Loucy (cell line): ENCODE measurements at regions not wholly inside any gene's neighbourhood (a gene's known extent, or its start where the extent isn't known, plus 50 kb on each side); places are given as distances from the start of the nearest gene placed in this dataset.
"Not testable (repeated sequence)": the region's sequence is repeated elsewhere in the genome, so short reads cannot be mapped to it uniquely, and the experiment has no call there.

ENCODE experiments used
- H2AFZ ChIP-seq: fragments of 200-600 bp; sonication (generic); 2 replicates; pipeline ENCODE4 v1.6.0; 2016; ENCODE audit warnings: antibody characterized with exemption, mild to moderate bottlenecking, low read length, moderate library complexity
- H3F3A ChIP-seq: fragments of 200-600 bp; 2 replicates; pipeline ENCODE4 v1.6.0; 2016; ENCODE audit warnings: antibody characterized with exemption, low read depth, mild to moderate bottlenecking
- H3K27me3 ChIP-seq: fragments of 200-600 bp; sonication (generic); 2 replicates; pipeline ENCODE4 v1.6.1; 2014; ENCODE audit warnings: low read length, mild to moderate bottlenecking; ENCODE audit not compliant: insufficient read depth, poor library complexity, severe bottlenecking
- H3K36me3 ChIP-seq: fragments of 200-600 bp; sonication (generic); 2 replicates; pipeline ENCODE4 v1.6.1; 2016; ENCODE audit warnings: low read length; ENCODE audit not compliant: insufficient read depth
- H3K4me1 ChIP-seq: fragments of 200-600 bp; sonication (generic); 2 replicates; pipeline ENCODE4 v1.5.1; 2014; ENCODE audit warnings: low read length, mild to moderate bottlenecking; ENCODE audit not compliant: insufficient read depth, poor library complexity, severe bottlenecking
- H3K4me2 ChIP-seq: fragments of 200-600 bp; sonication (generic); 2 replicates; pipeline ENCODE4 v1.6.0; 2014; ENCODE audit warnings: antibody characterized with exemption, low read length, low read depth, mild to moderate bottlenecking; ENCODE audit not compliant: poor library complexity, severe bottlenecking
- H3K4me3 ChIP-seq: fragments of 200-600 bp; sonication (generic); 2 replicates; pipeline ENCODE4 v1.5.1; 2014; ENCODE audit warnings: low read length, mild to moderate bottlenecking, mixed read lengths; ENCODE audit not compliant: poor library complexity, severe bottlenecking
- H3K79me2 ChIP-seq: fragments of 200-600 bp; sonication (generic); 2 replicates; pipeline ENCODE4 v1.6.1; 2014; ENCODE audit warnings: low read length; ENCODE audit not compliant: insufficient read depth
- H3K9ac ChIP-seq: fragments of 200-600 bp; sonication (generic); 2 replicates; pipeline ENCODE4 v1.6.0; 2014; ENCODE audit warnings: mild to moderate bottlenecking, low read depth, low read length, moderate library complexity; ENCODE audit not compliant: poor library complexity, severe bottlenecking
- H3K9me2 ChIP-seq: fragments of 200-600 bp; sonication (generic); replicated peaks from 2 replicates; pipeline ENCODE4 v1.6.1; 2016; ENCODE audit warnings: low read depth, low read length, mixed read lengths
- H3K9me3 ChIP-seq: fragments of 200-600 bp; sonication (generic); 2 replicates; pipeline ENCODE4 v1.6.1; 2014; ENCODE audit warnings: mild to moderate bottlenecking, antibody characterized with exemption, low read length, low read depth; ENCODE audit not compliant: insufficient read depth
- H4K20me1 ChIP-seq: fragments of 200-600 bp; sonication (generic); 2 replicates; pipeline ENCODE4 v1.6.0; 2014; ENCODE audit warnings: antibody characterized with exemption, low read length, mild to moderate bottlenecking; ENCODE audit not compliant: insufficient read depth, poor library complexity, severe bottlenecking
- EZH2phosphoT487 ChIP-seq: fragments of 200-600 bp; IDR thresholded peaks from 2 replicates; pipeline ENCODE4 v1.6.1; 2018; ENCODE audit warnings: antibody characterized with exemption, mild to moderate bottlenecking, moderate library complexity, borderline replicate concordance
- TF ChIP-seq, protein P1 (sequence below): fragments of 200-600 bp; sonication (generic); conservative IDR thresholded peaks from 2 replicates; pipeline ENCODE4 v1.5.1; 2014; ENCODE audit warnings: mild to moderate bottlenecking, antibody characterized with exemption, low read length

DNA sequence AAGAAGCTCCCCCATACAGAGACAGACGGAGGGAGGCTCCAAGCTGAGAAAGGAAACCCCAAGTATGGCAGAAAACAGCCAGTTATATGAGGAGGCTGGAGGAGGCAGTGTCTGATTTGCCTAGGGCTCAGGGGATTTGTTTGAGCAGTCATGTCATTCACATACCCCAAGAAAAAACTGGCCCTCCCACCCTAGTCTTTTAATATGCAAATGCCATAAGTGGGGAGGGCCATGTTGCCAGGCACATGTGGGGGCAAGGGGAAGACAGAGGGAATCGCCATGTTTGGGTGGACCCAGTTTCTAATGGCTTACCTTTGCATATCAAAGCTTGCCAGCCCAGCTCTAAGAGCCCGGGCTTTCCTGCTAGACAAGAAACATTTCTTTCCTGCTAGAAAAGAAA, 1163.8 kb downstream of the TAF11L14 start:
- Histone ChIP-seq H3K4me3 (no peak overlapping the region), H3K9me3 (no peaks in the 10 kb centered on the region), H2AFZ (no peak overlapping the region), H3F3A (no peaks in the 10 kb centered on the region), H3K27me3 (no peaks in the 10 kb centered on the region), H3K4me1 (no peaks in the 10 kb centered on the region), H3K79me2 (no peaks in the 10 kb centered on the region), H3K9ac (no peak overlapping the region), H3K36me3 (no peaks in the 10 kb centered on the region), H3K4me2 (no peak overlapping the region), H4K20me1 (no peaks in the 10 kb centered on the region), H3K9me2 (no peaks in the 10 kb centered on the region)
- no peak for TF ChIP-seq EZH2phosphoT487
- TF ChIP-seq, protein P1, sequence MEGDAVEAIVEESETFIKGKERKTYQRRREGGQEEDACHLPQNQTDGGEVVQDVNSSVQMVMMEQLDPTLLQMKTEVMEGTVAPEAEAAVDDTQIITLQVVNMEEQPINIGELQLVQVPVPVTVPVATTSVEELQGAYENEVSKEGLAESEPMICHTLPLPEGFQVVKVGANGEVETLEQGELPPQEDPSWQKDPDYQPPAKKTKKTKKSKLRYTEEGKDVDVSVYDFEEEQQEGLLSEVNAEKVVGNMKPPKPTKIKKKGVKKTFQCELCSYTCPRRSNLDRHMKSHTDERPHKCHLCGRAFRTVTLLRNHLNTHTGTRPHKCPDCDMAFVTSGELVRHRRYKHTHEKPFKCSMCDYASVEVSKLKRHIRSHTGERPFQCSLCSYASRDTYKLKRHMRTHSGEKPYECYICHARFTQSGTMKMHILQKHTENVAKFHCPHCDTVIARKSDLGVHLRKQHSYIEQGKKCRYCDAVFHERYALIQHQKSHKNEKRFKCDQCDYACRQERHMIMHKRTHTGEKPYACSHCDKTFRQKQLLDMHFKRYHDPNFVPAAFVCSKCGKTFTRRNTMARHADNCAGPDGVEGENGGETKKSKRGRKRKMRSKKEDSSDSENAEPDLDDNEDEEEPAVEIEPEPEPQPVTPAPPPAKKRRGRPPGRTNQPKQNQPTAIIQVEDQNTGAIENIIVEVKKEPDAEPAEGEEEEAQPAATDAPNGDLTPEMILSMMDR = no peak

DNA sequence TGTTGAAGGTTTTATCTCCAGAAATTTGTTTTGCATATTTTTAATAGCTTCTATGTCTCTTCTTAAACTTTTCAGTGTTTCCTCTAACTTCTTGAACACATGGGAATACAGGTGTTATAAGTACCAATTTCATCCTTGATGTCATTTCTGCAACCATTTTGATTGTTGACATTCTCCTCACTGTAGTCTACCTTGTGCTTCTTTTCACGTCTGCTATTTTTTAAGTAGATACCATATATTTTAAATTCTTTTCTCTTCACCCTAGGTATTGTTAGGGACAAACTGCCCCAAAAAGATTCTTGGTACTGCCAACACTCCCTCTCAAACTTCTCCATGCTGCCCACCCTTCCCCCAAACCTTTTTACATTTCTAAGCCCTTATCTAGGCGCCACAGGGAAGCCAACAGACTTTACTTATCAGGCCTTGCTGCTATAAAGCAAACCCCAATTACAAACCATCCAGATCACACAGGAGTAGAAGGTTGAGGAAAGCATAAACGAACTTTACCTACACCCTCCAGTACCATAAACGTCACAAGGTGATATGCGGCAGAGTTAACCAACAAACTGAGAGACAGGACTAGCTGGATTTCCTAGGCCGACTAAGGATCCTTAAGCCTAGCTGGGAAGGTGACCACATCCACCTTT, 1165.3 kb downstream of the TAF11L14 start:
- H3K79me2 ChIP-seq = no peaks in the 10 kb centered on the region
- H3K4me3 ChIP-seq = no peak overlapping the region
- no peaks in the 10 kb centered on the region for H3K9me2 ChIP-seq
- H3K36me3 ChIP-seq = no peaks in the 10 kb centered on the region
- H3K4me2 ChIP-seq = no peak overlapping the region
- no peaks in the 10 kb centered on the region for H3K27me3 ChIP-seq
- no peaks in the 10 kb centered on the region for H3F3A ChIP-seq
- H2AFZ ChIP-seq = no peak overlapping the region
- H3K9ac ChIP-seq = no peak overlapping the region
- no peaks in the 10 kb centered on the region for H4K20me1 ChIP-seq
- TF ChIP-seq, protein P1 = no peak
- TF ChIP-seq EZH2phosphoT487 = no peak
- H3K4me1 ChIP-seq = no peaks in the 10 kb centered on the region
- H3K9me3 ChIP-seq = no peaks in the 10 kb centered on the region

DNA sequence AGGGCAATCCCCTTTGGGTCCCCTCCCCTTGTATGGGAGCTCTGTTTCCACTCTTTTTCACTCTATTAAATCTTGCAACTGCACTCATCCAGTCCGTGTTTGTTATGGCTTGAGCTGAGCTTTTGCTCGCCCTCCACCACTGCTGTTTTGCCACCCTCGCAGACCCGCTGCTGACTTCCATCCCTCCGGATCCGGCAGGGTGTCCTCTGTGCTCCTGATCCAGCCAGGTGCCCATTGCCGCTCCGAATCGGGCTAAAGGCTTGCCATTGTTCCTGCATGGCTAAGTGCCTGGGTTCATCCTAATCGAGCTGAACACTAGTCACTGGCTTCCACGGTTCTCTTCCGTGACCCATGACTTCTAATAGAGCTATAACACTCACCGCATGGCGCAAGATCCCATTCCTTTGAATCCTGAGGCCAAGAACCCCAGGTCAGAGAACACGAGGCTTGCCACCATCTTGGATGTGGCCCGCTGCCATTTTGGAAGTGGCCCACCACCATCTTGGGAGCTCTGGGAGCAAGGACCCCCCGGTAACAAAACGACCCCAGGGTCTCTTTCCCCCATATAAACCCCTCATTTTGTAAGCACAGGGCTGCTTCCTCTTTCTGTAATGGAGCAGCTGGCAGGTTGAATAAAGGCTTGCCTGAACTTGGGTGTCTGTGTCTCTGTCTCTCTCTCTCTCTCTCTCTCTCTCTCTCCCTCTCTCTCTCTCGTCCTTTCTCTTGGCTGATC, 1166.2 kb downstream of the TAF11L14 start:
- no peak overlapping the region for H3K9ac ChIP-seq

DNA sequence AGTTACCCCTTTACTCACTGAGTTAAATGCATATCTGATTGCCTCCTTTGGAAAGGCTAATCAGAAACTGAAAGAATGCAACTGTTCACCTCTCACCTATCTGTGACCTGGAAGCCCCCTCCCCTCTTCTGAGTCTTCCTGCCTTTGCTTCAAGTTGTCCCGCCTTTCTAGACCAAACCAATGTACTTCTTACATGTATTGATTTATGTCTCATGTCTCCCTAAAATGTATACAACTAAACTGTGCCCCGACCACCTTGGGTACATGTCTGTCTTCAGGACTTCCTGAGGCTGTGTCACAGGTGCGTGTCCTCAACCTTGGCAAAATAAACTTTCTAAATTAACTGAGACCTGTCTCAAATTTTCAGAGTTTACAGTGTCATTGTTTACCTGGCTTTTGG, 1167.2 kb downstream of the TAF11L14 start:
- H3F3A ChIP-seq, H3K4me1 ChIP-seq, H3K9me3 ChIP-seq, H3K4me3 ChIP-seq, H4K20me1 ChIP-seq, H3K4me2 ChIP-seq, H3K27me3 ChIP-seq, H3K9me2 ChIP-seq, H3K79me2 ChIP-seq, H3K9ac ChIP-seq, H3K36me3 ChIP-seq: not testable (repeated sequence)
- H2AFZ ChIP-seq = 0 out of 2 replicates have a peak overlapping the region, but pooled peaks have one; percentile 32

More for the DNA sequence above, 1166.2 kb downstream of the TAF11L14 start:
- H3K9me3 ChIP-seq = no peaks in the 10 kb centered on the region
- H3K4me3 ChIP-seq = no peak overlapping the region
- no peaks in the 10 kb centered on the region for H3K27me3 ChIP-seq
- H3K9me2 ChIP-seq = no peaks in the 10 kb centered on the region
- H3K36me3 ChIP-seq = no peaks in the 10 kb centered on the region
- H3K4me2 ChIP-seq = no peak overlapping the region
- H3K79me2 ChIP-seq = no peaks in the 10 kb centered on the region
- no peaks in the 10 kb centered on the region for H3K4me1 ChIP-seq
- TF ChIP-seq, protein P1 = no peak
- TF ChIP-seq EZH2phosphoT487 = no peak
- no peaks in the 10 kb centered on the region for H4K20me1 ChIP-seq
- no peaks in the 10 kb centered on the region for H3F3A ChIP-seq
- H2AFZ ChIP-seq = peak overlapping the region; percentile 32; the same call in 1 of the 2 replicates
